ENCODE measurements at regions not wholly inside any gene's neighbourhood (a gene's known extent, or its start where the extent isn't known, plus 50 kb on each side); places are given as distances from the start of the nearest gene placed in this dataset.

DNA sequence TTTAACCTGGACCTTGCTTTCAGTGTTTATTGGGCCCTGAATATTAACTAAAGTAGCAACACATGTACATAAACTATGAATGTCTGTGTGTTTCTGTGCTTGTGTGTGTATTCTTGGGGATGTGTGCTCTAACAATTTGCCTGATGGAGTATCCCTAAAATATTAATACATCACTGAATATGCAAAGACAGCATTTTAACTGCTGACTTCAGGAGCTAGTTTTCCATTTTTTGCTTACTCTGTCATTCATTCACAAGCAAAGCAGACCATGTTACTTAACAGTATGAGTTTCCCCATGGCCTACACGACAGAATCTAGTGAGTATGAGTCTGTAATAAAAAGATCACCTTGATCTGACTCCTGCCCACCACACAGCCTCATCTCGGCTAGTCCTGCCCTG is 402.8 kb downstream of the BCAT1 start:
- in situ Hi-C loops (cut with MboI; ENCODE audit: low pct_unique_long_range_greater_than_20kb, low sequenced_read_pairs, unreplicated experiment): no loop called here

DNA sequence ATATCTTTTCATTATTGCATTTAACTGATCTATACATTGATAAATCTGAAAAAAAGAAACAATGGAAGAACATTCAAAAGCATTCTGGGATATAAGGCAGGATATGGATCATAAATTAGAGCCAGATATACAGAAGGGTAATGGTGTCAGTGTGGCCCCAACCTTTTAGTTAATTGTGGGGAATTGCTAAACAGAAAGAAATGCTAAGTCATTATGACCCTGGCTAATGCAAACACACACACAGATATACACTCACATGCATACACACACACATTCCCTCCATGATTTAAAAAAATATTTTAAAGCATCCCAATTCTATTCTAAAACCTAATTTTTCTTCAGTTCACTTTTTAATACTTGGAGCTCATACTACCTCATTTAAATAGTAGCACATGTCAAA is 404.5 kb downstream of the BCAT1 start:
- TF ChIP-seq, protein P1, sequence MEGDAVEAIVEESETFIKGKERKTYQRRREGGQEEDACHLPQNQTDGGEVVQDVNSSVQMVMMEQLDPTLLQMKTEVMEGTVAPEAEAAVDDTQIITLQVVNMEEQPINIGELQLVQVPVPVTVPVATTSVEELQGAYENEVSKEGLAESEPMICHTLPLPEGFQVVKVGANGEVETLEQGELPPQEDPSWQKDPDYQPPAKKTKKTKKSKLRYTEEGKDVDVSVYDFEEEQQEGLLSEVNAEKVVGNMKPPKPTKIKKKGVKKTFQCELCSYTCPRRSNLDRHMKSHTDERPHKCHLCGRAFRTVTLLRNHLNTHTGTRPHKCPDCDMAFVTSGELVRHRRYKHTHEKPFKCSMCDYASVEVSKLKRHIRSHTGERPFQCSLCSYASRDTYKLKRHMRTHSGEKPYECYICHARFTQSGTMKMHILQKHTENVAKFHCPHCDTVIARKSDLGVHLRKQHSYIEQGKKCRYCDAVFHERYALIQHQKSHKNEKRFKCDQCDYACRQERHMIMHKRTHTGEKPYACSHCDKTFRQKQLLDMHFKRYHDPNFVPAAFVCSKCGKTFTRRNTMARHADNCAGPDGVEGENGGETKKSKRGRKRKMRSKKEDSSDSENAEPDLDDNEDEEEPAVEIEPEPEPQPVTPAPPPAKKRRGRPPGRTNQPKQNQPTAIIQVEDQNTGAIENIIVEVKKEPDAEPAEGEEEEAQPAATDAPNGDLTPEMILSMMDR (IDR thresholded peaks at IDR 0.05; ENCODE audit: extremely low read depth, insufficient read depth, missing control alignments): no peak
- no peak for DNase-seq (ENCODE audit: low spot score)
- in situ Hi-C loops (cut with MboI; ENCODE audit: low pct_unique_long_range_greater_than_20kb, low sequenced_read_pairs, unreplicated experiment): no loop called here

More for the DNA sequence above, 402.8 kb downstream of the BCAT1 start:
- TF ChIP-seq, protein P1 (IDR thresholded peaks at IDR 0.05; ENCODE audit: extremely low read depth, insufficient read depth, missing control alignments): no peak
- no peak for DNase-seq (ENCODE audit: low spot score)

DNA sequence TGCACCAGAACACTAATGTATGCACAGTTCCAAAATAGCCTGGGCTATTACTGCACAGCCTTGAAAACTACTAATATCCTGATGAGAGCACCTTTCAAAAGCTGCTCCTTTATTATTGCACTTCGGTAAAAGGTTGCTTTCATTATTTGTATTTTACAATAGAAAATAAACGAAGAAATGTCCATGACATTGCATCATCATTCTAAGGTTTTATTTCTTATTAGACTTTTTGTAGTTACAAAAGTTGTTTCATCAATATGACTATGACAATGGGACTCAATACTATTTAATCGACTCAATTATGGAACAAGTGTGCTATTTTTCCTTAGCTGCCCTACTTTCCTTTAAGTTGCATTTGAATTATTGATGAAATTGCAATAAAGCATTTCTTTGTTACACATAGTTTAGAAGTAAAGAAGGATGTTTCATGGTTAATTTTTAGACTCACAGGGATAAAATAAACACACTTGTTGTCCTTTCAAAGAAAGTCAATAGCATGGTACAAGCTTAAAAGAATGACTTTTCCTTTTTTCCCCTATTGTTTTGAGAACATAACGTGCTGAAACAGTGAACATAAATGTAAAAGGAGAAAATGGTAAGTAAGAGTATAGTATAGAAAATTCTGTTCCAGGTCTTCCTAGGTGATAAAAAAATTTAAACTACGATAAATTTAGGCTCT is 407.6 kb downstream of the BCAT1 start:
- TF ChIP-seq, protein P1 (IDR thresholded peaks at IDR 0.05; ENCODE audit: extremely low read depth, insufficient read depth, missing control alignments): no peak
- in situ Hi-C loops (cut with MboI; ENCODE audit: low pct_unique_long_range_greater_than_20kb, low sequenced_read_pairs, unreplicated experiment): no loop called here
- DNase-seq (ENCODE audit: low spot score): no peak

DNA sequence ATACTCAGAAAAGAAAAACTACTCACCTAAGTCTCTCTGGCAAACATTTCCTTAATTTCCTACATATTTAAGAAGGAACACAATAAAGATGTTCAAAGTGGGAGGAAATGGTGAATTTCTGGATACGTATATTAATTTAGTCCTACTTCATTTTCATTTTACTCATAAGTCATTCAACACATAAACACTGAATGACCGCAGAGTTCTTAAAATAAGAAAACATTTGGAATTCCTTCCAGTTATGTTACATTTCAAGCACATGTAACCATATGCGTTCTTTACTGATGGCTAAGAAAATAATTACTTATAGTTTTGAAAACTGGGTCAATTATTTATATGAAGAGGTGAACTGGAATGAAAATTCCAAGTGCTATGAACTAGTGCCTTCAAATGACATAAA is 409.3 kb downstream of the BCAT1 start:
- DNase-seq (ENCODE audit: low spot score): no peak
- in situ Hi-C loops (cut with MboI; ENCODE audit: low pct_unique_long_range_greater_than_20kb, low sequenced_read_pairs, unreplicated experiment): no loop called here
- TF ChIP-seq, protein P1 (IDR thresholded peaks at IDR 0.05; ENCODE audit: extremely low read depth, insufficient read depth, missing control alignments): no peak

DNA sequence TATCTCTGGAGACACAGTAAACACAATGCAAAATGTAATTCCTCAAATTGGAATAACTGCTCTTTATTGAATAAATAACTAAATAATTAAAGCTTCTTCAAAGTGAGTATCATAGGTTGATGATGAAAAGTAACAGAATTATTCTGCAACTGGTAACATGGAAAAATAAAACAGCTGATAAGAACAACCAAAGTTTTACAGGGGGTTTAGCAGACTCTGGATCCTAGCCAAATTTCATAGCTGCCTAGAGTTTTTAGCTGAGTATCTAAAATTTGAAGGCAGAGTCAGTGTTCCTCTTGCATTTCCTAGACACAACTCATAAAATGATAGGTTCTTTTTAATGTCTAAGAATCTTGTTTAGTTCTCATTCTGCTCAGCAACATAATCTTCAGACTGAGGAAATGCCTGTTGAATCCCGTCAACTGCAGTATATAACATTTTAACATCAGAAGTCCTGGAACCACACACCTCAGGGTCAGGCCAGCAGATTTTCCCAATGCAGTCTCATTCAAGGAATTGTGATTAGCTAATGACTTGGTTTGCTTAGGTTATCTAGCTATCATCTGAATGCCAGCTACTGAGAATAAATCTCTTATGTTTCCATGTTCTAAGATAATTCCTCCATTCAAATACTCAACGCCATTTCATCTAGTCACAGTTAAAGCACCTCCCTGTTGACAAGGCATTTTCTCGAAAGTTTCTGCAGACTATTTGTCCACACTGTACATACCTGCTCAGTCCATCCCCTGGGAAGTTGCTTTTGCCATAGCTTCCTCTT is 411.6 kb downstream of the BCAT1 start:
- TF ChIP-seq, protein P1 (IDR thresholded peaks at IDR 0.05; ENCODE audit: extremely low read depth, insufficient read depth, missing control alignments): no peak
- DNase-seq (ENCODE audit: low spot score): no peak
- in situ Hi-C loops (cut with MboI; ENCODE audit: low pct_unique_long_range_greater_than_20kb, low sequenced_read_pairs, unreplicated experiment): no loop called here

DNA sequence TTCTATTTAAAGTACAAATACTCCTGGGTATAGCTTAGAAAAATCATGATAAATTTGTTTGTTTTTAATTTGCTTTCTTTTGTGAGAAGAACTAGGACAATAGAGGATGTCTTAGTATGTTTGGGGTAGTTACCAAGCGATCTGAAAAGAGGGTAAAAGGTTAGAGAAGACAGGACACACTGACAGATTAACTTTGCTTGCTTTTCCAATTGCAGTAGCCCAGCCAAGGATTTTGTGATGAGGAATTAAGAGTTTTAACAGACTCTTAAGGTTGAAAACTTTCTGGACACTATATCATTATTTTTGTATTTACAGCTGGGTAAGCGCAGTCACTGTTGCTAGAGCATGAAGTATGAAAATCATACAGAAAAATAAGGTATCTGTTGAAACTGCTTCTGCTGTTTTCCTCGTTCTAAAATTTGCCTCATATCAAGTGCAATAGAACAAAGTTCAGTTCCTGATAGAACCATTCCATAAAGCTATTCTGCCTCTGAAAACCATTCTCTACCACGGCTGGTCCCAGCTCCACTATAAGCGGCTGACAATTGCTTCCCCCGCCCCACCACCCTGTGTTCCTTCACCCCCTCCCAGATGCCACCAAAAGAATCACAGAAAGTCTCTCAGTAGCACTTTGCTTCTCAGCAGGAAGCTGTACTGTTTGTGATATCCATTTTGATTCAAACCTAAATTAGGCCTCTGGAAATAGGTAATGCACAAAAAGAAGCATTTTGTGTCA is 413.4 kb downstream of the BCAT1 start:
- TF ChIP-seq, protein P1 (IDR thresholded peaks at IDR 0.05; ENCODE audit: extremely low read depth, insufficient read depth, missing control alignments): no peak
- in situ Hi-C loops (cut with MboI; ENCODE audit: low pct_unique_long_range_greater_than_20kb, low sequenced_read_pairs, unreplicated experiment): no loop called here
- no peak for DNase-seq (ENCODE audit: low spot score)

Measured in GM13977 (cell line).